ENCODE measurements at regions not wholly inside any gene's neighbourhood (a gene's known extent, or its start where the extent isn't known, plus 50 kb on each side); places are given as distances from the start of the nearest gene placed in this dataset.

- TF ChIP-seq THYN1 (CRISPR knock-in tag; IDR thresholded peaks at IDR 0.05; ENCODE audit: borderline replicate concordance, low read depth) (no peak), ZNF629 (CRISPR knock-in tag; conservative IDR thresholded peaks at IDR 0.05) (no peak), SP5 (CRISPR knock-in tag; IDR thresholded peaks at IDR 0.05; ENCODE audit: borderline replicate concordance, low read depth) (no peak), KLF16 (CRISPR knock-in tag; IDR thresholded peaks at IDR 0.05) (no peak), KDM5A (IDR thresholded peaks at IDR 0.05; ENCODE audit: borderline replicate concordance, low read length) (no peak), ISX (CRISPR knock-in tag; conservative IDR thresholded peaks at IDR 0.05) (no peak), GMEB1 (CRISPR knock-in tag; IDR thresholded peaks at IDR 0.05; ENCODE audit: borderline replicate concordance) (no peak), ZNF501 (CRISPR knock-in tag; IDR thresholded peaks at IDR 0.05) (no peak)
These were observed 316.6 kb downstream of the TLE1 start (continued) for GRCh38 chr9:81372628-81373191.

- FAIRE-seq: no peak
- intact Hi-C loops (cut with micrococcal nuclease; ENCODE audit: unreplicated experiment): no loop called here
These were observed 317.5 kb downstream of the TLE1 start for GRCh38 chr9:81371824-81372223.

More at GRCh38 chr9:81371824-81372223, 317.5 kb downstream of the TLE1 start:
- 31% methylated on average over 7 of the region's 7 CpGs for WGBS (ENCODE audit: low lambda C conversion rate)
- Histone ChIP-seq H3K9me3 (ENCODE audit: low read length) (no peaks in the 10 kb centered on the region), H3K4me2 (ENCODE audit: low read depth, low read length) (no peak overlapping the region), H3K27me3 (ENCODE audit: control insufficient read depth in 1 of 2, insufficient read depth in 2 of 2, low read length in 2 of 2) (peaks cover 0 to 8% of the 10 kb centered on the region in 2 experiments; a peak in 2 of 5 replicates), H3K9ac (ENCODE audit: insufficient read depth, low read depth, low read length) (no peak overlapping the region), H2AFZ (ENCODE audit: low read length) (peak overlapping the region; percentile 2), H4K20me1 (ENCODE audit: insufficient read depth, low read length) (no peaks in the 10 kb centered on the region), H3K36me3 (replicated peaks in 1 of 2; ENCODE audit: control insufficient read depth in 1 of 2, insufficient read depth in 2 of 2, low read length in 2 of 2) (no peaks in the 10 kb centered on the region), H3K79me2 (ENCODE audit: insufficient read depth, low read length) (no peaks in the 10 kb centered on the region), H3K4me1 (ENCODE audit: insufficient read depth, low read length) (no peaks in the 10 kb centered on the region), H3K4me3 (replicated peaks in 1 of 3; ENCODE audit: insufficient read depth in 1 of 3, low read depth in 2 of 3, low read length in 3 of 3) (no peak overlapping the region), H3K27ac (ENCODE audit: extremely low read length, insufficient read depth, low read length) (no peak overlapping the region)
- ATAC-seq (no peak), DNase-seq (ENCODE audit: low spot score) (no peak)
- ChIA-PET POLR2A (no interaction called here), CTCF (ENCODE audit: low intra/inter-chr PET ratio, low total read pairs) (no interaction called here)
- in situ Hi-C loops (cut with HindIII; ENCODE audit: extremely low pct_ligation_motif_present, low pct_unique_long_range_greater_than_20kb): no loop called here
- BruUV-seq (replicated peaks): no TSS peak
- no peak for TF ChIP-seq KMT2B (CRISPR knock-in tag; IDR thresholded peaks at IDR 0.05)
- no peak for TF ChIP-seq MLXIP (CRISPR knock-in tag; IDR thresholded peaks at IDR 0.05; ENCODE audit: borderline replicate concordance)
